ENCODE measurements at regions not wholly inside any gene's neighbourhood (a gene's known extent, or its start where the extent isn't known, plus 50 kb on each side); places are given as distances from the start of the nearest gene placed in this dataset.

GRCh38 chr6:15989397-15989796 is 139.5 kb upstream of the MYLIP start:
- TF ChIP-seq EZH2 (IDR thresholded peaks at IDR 0.05; ENCODE audit: insufficient read depth, poor library complexity, severe bottlenecking) = no peak
- no peak for TF ChIP-seq EZH2phosphoT487 (IDR thresholded peaks at IDR 0.05; ENCODE audit: insufficient read depth, low read depth)

Data from GM23248 (cell line).